ENCODE measurements at regions not wholly inside any gene's neighbourhood (a gene's known extent, or its start where the extent isn't known, plus 50 kb on each side); places are given as distances from the start of the nearest gene placed in this dataset.
"Not testable (repeated sequence)": the region's sequence is repeated elsewhere in the genome, so short reads cannot be mapped to it uniquely, and the experiment has no call there.

DNA sequence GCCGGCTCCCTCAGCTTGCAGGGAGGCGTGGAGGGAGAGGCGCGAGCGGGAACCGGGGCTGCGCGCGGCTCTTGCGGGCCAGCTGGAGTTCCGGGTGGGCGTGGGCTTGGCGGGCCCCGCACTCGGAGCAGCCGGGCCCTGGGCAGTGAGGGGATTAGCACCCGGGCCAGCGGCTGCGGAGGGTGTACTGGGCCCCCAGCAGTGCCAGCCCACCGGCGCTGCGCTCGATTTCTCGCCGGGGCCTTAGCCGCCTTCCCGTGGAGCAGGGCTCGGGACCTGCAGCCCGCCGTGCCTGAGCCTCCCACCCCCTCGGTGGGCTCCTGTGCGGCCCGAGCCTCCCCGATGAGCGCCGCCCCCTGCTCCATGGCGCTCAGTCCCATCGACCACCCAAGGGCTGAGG lies 588.9 kb upstream of the SLC35B3 start:
- TF ChIP-seq, protein P1, sequence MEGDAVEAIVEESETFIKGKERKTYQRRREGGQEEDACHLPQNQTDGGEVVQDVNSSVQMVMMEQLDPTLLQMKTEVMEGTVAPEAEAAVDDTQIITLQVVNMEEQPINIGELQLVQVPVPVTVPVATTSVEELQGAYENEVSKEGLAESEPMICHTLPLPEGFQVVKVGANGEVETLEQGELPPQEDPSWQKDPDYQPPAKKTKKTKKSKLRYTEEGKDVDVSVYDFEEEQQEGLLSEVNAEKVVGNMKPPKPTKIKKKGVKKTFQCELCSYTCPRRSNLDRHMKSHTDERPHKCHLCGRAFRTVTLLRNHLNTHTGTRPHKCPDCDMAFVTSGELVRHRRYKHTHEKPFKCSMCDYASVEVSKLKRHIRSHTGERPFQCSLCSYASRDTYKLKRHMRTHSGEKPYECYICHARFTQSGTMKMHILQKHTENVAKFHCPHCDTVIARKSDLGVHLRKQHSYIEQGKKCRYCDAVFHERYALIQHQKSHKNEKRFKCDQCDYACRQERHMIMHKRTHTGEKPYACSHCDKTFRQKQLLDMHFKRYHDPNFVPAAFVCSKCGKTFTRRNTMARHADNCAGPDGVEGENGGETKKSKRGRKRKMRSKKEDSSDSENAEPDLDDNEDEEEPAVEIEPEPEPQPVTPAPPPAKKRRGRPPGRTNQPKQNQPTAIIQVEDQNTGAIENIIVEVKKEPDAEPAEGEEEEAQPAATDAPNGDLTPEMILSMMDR (IDR thresholded peaks at IDR 0.05), result not testable (repeated sequence)
- not testable (repeated sequence) for TF ChIP-seq POLR2A (IDR thresholded peaks at IDR 0.05)

Data from uterus (tissue), 2 donors.